Fibroblast of pulmonary artery (primary cell): ENCODE measurements at regions not wholly inside any gene's neighbourhood (a gene's known extent, or its start where the extent isn't known, plus 50 kb on each side); places are given as distances from the start of the nearest gene placed in this dataset.
"Not testable (repeated sequence)": the region's sequence is repeated elsewhere in the genome, so short reads cannot be mapped to it uniquely, and the experiment has no call there.

Source experiments
- DNase-seq: peaks from one replicate; pipeline ENCODE4 v3.0.0-alpha.2; 2010; ENCODE audit warnings: low read depth
- H3K4me3 ChIP-seq: replicated peaks from 2 replicates; pipeline ENCODE4 v1.5.1; 2011; ENCODE audit warnings: low read depth, mild to moderate bottlenecking, control low read depth, low read length, moderate library complexity
- TF ChIP-seq, protein P1 (sequence below): IDR thresholded peaks from 2 replicates; pipeline ENCODE4 v1.5.1; 2011; ENCODE audit warnings: mild to moderate bottlenecking, control low read depth, low read length, inconsistent platforms; ENCODE audit errors: missing control alignments

- TF ChIP-seq, protein P1, sequence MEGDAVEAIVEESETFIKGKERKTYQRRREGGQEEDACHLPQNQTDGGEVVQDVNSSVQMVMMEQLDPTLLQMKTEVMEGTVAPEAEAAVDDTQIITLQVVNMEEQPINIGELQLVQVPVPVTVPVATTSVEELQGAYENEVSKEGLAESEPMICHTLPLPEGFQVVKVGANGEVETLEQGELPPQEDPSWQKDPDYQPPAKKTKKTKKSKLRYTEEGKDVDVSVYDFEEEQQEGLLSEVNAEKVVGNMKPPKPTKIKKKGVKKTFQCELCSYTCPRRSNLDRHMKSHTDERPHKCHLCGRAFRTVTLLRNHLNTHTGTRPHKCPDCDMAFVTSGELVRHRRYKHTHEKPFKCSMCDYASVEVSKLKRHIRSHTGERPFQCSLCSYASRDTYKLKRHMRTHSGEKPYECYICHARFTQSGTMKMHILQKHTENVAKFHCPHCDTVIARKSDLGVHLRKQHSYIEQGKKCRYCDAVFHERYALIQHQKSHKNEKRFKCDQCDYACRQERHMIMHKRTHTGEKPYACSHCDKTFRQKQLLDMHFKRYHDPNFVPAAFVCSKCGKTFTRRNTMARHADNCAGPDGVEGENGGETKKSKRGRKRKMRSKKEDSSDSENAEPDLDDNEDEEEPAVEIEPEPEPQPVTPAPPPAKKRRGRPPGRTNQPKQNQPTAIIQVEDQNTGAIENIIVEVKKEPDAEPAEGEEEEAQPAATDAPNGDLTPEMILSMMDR: no peak
- no peak overlapping the region for H3K4me3 ChIP-seq
- no peak for DNase-seq
Measured at GRCh38 chr21:15472108-15473040, 257.4 kb upstream of the USP25 start.

- DNase-seq: not testable (repeated sequence)
Measured at GRCh38 chr21:15477773-15478172, 252.0 kb upstream of the USP25 start.

GRCh38 chr21:15480160-15480559, 249.6 kb upstream of the USP25 start:
- DNase-seq: no peak

More at GRCh38 chr21:15477773-15478172, 252.0 kb upstream of the USP25 start:
- H3K4me3 ChIP-seq: not testable (repeated sequence)

DNA sequence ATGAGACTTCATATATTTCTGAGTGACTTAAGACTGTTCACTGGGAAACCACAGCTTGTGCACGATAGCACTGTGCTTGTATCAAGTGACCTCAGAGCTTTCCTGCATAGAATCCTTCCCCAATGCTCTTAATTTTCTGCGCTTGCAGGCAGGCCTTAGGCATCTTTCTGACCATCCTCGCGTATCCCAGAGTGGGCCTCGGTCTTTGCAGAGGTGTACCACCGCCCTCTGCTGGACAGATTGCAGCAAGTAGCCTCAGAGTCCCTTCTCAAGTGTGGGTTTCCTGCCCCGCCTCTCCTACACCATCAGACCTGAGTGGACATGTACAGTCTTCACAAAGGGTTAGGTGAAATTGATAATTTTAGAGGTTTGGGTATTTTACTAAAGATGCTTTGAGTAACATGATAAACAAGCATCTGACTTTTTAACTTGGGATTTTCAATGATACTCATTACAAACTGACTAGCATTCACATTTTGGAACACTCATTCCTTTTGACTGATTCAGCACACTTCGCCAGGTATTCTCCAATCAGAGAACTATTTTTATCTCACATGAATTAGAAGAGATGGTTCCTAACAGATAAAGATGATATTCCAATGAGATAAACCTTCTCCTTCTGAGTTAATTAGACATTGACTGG, 246.5 kb upstream of the USP25 start:
- no peak overlapping the region for H3K4me3 ChIP-seq
- TF ChIP-seq, protein P1: peak; percentile 96
- peak; percentile 95 for DNase-seq

More at GRCh38 chr21:15480160-15480559, 249.6 kb upstream of the USP25 start:
- H3K4me3 ChIP-seq: no peak overlapping the region
- TF ChIP-seq, protein P1: no peak

DNA sequence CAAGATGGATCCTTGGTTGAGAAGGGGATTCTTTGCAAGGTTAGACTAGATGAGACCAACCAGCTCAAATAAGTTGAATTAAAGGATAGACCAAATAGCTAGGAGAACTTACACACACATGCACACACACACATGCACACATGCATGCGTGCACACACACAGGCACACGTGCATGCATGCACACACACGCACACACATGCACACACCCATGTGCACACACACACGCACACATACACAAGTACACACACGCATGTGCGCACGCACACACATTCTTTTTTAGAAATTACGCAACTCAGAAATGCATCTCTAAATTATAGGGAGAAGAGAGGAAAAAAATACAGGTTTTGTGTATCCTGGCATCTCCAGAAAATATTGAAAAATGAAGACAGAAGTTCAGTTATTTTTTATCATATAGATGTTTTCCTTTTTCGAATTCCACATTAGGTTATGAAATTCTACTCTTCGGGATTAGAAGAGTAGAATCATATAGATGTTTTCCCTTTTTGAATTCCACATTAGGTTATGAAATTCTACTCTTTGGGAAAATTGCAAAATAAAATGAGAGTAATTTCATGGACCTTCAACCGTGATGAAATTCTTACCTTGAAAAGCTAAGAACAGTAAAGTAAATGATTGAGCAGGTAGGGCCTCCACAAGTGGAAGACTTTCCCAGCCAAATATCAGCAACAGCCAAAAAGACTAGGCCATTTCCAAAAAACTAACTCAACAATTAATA, 243.2 kb upstream of the USP25 start:
- TF ChIP-seq, protein P1: no peak
- no peak overlapping the region for H3K4me3 ChIP-seq
- DNase-seq: no peak

DNA sequence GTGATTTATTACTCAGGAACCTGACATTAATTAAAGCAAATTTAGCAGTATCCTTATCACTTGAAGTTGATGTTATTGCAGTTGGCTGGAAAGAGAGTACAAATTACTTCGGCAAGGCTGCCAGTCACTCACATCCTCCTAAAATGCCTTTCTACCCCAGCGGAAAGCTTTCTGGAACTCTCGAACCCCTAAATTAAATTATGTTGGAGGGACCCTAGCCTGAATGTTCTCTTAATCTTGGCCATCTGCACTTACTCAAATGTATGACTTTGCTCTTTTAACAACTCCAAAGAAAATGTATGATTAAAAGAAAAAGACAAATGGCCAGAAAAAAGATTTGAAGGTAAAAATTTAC, 242.6 kb upstream of the USP25 start:
- TF ChIP-seq, protein P1: no peak
- DNase-seq: no peak
- H3K4me3 ChIP-seq: no peak overlapping the region

DNA sequence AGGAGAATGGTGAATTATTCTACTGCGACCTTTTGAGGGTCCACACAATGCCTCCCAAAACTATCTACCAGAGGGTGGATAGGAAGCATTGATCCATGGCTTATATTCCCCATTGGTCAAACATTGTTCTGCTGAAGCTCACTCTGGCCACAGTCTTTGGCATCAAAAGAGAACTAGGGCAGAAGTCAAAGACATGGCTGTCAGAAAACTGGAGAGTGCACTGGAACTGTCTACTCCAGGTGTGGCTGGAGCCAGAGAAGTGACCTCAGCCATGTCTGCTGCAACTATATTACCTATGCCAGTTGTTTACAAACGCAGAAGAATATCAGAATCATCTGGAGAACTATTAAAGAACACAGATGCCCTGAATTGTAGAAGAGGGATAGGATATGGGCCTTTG, 238.7 kb upstream of the USP25 start:
- H3K4me3 ChIP-seq: no peak overlapping the region
- no peak for DNase-seq
- TF ChIP-seq, protein P1: no peak
